Stromal cell of bone marrow (primary cell): ENCODE measurements at regions not wholly inside any gene's neighbourhood (a gene's known extent, or its start where the extent isn't known, plus 50 kb on each side); places are given as distances from the start of the nearest gene placed in this dataset.

Experiments used
- DNase-seq: peaks from one replicate; pipeline ENCODE4 v3.0.0-alpha.2; 2012; ENCODE audit warnings: low read depth

DNA sequence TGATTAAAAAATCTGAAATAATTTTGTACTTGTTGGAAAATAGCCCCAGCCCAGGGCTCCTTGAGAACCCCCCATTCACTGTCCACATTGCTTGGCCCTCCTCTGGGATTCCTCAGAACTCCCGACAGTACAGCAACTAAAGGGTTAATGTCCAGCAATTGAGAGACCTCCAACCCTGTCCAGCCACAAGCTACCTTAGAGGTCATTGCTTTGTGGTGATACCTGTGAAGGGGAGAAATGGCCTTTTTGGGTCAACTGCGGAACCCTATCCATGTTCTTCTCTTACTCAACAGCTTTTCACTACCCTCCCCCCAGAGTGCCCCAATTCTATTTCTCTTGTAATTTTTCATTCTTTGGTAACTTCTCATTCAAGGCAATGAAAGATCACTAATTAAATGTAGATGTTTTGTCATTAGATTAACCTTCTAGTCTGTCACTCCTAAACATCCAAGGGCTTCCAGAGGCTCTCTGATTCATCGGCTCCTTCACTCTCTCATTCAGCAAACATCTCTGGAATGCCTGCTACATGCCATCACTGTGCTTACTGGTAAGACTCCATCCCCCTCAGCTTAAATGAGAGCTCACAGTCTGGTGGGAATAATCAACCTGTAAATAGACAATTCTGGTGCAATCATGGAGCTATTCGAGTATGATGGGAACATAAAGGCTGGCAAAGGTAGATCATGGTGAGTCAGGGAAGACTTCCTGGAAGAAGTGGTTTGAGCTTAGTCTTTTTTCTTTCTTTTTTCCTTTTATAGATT is 241.4 kb upstream of the PGRMC2 start:
- DNase-seq: peak; percentile 83

DNA sequence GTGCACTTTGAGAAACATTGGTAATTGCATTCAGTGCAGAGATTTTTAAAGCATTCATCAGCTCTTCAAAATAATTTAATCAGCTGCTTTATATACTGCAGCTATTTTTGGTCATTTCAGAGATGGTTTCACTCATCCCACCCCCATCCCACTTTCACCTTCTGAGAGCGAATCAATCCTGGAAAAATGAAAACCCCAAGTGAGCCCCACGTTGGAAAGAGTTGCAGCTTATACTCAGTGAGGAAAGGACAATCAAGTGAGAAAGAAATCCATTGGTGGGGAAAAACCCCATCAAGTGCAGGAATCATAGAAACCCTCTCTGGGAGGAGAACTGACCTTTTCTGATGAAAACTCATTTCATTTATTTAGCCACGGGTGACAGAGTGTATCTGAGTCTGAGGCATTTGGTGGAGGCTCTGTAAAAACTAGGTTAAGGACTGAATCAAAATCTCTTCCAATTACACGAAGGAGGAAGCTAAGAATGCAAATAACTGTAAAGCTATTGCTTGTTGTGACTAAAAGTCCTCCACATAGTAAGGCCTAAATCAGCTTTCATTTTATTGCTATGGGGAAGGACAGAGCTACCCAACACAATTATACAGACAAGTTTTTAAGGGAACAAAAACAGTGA is 240.4 kb upstream of the PGRMC2 start:
- DNase-seq: no peak

DNA sequence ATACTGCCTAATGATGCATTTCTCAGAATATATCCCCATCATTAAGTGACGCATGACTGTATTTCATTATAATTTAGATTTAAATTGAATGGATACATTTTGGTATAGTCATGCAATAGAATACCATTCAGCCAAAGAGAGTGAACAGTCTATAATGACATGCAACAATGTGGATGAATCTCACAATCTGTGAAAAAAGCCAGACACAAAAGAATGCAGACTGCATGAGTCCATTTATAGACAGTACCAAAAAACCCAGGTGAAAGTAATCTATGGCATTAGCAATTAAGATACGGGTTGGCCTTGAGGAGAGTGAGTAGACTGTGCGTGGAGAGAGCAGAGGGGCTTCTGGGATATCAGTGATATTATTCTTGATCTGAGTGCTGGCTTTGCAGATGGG is 239.7 kb upstream of the PGRMC2 start:
- no peak for DNase-seq

DNA sequence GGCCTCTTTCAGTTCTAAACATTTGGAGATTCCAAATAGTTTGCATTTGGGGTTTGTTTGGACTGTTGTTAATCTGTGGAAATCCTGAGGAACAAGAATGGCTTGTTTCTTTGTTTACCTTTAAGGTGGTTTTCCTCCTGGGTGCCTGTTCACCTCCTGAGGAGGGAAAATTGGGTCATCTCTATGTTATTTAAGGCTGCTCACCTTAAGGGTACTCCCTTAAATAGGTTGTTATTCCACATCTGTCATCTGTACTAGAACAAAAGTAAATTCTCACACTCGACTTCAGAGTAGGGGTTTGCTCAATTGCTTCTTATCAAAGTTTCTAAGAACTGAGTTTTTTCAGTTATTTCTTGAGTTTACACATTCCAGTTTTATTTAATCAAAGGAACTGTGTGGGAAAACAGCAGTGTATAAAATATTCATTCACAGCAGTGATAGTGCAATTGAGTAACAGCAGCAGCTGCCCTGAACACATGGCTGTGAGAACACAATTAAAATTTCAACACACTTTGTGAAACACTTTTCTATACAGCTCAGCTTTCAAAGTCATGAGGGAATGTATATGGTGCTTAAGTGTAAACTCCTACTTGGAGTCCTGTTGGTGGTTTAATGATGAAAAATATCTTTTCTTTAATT is 238.5 kb upstream of the PGRMC2 start:
- DNase-seq: no peak

DNA sequence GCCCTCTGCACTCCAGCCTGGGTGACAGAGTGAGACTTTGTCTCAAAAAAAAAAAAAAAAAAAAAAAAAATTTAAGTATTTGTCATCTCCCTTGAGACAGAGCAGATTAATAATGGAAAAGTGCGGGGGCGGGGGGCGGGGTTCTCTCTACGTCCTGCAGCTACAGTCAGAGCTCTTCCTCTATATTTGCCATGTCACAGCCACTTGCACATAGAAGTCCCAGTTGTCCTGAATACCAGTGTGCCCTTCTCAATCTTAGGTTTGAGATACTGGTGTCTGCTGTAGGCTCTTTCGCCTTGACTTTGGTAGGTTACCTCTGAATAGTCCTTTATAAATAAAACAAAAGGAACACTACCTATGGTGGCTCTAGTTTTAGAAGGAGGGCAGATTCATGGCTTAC is 237.8 kb upstream of the PGRMC2 start:
- DNase-seq: no peak

DNA sequence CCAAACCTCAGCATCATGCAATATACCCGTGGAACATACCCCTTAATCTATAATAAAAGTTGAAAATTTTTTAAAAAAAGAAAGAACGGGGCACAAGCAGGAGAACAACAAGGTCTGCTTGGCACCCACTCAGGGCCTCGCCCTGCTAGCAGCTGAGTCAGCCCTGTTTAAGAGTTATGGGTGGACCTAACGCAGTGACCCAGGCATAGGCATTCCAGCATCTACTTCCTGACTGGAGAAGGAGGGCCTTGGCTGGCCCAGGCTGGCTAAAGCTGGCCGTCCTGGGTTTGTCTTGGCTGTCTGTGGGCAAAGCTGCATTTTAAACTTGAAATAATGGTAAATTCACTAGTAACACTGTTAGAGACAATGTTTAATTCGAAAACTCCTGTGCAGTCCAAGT is 236.7 kb upstream of the PGRMC2 start:
- peak; percentile 76 for DNase-seq

DNA sequence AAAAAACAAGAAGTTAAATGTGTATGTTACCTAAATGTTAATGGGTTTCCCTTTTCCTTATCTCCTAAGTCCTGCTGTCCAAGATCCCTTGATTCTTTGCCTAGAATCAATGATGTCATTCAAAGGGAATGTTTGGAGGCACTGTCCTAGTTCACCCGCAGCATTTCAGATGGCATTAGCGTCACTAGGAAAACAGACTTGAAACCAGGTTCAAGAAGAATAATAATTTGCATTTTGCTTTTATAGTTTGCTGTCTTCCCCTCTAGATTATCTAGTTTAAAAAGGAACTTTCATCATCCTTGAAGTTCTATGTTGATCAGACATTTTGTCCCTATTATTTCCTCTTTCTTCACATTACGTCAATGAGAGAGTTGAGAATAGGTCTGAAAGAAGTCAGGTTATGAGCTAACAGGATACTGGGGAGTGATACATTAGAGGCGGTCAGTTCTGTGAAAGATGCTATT is 234.1 kb upstream of the PGRMC2 start:
- DNase-seq: no peak

DNA sequence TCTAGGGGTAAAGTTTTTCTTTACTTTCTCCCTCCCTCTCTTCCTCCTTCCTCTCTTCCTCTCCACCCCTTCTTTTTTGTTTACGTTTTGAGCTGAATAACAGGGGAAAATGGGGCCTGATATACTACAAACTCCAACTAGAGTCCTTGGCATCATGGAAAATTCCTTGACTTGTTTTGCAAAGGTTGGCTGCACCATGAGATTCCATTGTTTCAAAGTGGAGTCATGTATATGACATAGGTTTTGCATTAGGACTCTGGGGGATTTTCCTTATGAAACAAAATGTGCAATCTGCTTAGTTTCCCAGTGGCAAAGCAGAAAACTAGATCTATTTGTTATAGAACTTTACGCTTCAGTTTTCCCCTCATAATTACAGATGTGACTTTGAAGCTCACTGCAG is 233.5 kb upstream of the PGRMC2 start:
- no peak for DNase-seq

DNA sequence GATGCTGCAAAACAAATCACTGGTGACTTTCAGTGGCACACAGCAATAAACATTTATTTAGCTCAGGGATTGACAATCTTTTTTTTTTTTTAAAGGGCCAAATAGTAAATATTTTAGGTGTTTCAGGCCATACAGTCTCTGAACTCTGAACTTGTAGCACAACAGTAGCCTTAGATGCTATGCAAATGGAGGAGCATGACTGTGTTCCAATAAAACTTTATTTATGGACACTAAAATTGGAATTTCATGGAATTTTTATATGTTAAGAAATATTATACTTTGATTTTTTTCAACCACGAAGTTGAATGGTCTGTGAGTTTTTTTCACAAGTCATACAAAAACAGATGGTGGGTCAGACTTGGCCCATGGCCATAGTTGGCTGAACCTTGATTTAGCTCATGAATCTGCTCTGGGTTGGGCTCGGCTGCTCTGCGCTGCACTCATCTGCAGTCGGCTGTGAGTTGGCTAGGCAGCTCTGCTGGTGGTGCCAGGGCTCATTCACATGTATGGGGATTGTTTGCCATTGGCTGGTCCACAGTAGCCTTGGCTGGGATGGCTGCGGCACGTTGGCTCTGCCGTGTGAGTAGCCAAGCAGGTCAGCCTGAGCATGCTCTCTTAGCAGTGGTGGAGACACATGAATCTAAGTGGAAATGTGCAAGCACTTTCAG is 231.7 kb upstream of the PGRMC2 start:
- no peak for DNase-seq

DNA sequence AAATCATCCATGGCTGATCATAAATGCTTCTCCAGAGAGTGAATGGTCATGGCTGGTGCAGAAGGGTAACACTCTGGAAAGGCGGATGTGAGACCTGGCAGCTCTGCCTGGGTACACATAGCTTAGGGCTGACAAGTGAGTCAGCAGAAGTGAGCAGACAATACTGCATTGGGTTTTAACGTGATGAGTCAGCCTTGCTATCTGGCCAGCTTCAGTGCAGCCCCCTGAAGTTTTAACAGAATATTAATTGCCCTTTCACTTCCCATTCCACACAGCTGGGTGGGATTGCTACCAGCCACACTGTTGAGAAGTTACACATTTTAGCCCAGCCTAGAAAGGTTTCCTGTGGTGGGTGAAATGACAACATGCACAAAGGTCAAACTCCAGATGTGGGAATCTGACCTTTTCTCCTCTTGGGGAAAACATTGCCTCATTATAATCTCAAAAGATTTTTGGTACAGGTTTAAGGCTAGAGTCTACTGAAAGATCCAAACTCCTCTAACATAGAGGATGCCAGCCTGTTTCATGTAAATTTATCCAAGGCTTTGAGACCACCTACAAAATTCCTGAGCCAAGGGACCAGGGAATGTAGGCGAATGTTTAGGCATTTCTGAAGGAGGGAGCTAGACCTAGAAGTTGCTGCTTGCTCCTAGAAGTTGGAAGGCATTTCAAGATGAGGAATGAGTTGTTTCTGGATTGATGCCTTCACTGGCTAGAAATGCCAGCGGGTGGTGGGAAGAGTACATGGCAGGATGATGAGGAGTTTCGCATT is 230.3 kb upstream of the PGRMC2 start:
- DNase-seq: peak; percentile 86

DNA sequence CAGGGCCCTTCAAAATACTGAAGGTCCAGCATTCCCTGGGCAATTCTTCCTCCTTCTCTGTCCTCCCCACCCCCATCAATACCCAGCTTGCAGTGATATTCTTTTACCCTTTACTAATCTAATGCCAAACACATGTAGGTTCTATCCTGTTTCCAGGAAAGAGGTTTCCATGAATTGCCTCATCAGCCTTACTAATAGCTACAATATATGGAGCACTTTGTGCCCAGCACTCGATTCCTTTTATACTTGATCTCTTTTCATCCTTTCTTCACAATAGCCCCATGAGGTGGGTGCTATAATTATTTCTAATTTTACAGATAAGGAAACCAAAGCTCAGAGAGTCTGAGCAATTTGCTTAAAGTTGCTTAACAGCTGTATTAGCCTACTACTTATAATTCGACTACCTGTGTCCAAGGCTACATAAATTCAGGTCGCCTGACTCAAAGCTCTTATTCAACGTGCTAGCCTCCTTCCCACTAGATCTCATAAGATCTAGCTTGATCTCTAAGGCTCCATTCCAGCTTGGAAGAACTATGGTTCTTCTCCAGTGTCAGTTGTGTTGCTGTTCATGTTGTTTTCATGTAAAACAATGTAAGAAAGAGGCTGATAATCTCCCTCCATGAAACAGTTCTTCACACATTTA is 229.6 kb upstream of the PGRMC2 start:
- DNase-seq: no peak

DNA sequence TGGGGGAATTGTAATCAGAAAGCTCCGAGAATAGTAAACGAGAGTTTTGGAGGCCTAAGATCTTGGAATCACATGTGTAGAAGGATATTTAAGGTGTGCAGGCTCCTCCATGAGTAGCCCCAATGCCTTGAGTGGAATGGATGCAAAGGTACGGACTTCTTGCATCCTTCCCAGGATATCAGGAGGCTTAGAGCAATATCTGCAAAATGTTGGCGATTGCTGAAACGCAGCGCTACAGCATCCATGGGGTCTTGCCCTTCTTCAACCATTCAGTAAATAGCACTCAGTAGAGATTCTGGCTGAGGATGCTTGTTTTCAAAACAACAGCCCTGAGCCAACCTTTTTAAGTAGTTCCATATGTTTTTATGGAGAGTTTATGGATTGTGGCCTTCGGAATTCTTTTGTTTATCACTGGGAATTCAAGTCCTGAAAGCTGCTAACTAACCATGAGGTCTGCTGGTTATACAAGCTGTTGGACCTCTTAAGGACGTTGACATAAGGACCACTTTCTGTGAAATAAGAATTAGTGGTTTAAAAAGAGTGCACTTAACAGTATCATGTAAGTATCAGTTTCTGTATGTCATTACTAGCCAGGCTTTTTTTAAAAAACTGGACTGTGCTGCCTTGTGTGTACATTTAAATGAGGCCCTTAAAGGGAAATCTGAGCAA is 228.8 kb upstream of the PGRMC2 start:
- DNase-seq: no peak

DNA sequence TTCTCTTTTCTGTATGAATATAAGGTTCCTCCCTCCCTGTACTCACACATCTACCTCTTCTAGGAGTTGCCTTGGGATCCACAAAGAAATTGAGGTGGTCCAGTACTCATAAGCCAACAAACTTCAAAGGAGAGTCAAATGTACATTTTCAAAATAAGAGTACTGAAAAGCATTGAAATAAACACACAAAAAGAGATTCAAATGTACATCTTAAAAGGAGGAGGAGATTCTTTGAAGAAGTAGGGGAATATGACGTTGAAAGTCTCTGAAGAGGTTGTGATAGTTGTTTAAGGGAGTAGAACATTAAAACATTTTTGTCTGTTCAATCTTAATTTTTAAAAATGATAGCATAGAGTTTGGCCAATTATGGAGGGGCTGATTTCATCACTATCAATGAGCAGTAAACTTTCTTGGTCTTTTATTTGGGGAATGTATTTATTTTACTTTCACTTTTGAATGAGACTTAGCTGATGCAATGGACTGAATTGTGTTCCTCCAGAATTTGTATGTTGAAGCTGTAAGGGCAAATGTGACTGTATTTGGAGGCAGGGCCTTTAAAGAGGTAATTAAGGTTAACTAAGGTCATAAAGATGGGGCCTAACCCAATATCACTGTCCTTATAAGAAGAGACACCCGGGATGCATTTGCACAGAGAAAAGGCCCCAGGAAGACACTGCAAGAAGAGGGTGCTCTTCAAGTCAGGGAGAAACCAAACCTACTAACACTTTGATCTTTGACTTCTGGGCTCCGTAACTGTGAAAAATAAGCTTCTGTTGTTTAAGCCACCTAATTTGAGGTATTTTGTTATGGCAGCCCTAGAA is 226.3 kb upstream of the PGRMC2 start:
- no peak for DNase-seq

DNA sequence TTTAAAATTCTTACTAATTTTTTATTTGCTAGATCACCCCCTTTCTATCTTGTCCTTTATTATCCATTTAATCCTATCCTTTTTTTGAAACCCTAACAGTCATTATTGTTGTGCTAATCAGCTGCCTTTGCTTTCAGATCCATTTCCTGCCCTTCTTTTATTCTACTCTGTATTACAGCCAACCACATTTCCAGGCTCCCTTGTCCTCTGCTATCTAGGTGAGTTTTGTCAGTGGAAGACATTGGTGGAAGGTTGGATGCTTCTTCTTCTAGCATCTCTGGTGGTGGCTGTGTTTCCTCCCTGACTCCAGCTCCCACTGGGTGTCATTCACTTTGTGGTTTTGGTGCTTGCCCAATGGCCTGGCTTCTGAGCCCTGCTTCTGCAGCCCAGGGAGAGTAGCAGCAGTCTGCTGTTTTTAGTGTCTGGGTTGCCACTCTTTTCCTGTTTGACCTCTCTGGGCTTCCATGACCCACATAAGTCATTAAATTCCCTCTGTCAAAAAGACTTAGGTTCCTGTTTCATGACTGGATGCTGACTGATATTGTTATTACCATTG is 225.2 kb upstream of the PGRMC2 start:
- no peak for DNase-seq

DNA sequence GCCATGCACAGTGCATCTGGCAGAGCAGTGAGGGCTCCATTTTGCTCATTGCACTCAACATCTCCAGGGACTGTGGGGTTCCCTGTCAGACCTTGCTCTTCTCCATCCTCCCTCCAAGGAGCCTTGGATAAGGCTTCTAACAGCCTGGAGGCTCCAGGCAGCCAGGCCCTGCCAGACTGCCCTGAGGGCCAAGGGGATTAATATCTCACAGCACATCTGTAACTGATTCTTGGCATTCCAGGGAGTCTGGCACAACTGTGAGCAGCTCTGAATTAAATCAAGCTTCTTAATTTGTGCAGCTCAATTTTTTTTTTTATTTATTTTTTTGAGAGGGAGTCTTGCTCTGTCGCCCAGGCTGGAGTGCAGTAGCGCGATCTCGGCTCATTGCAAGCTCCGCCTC is 224.5 kb upstream of the PGRMC2 start:
- no peak for DNase-seq

DNA sequence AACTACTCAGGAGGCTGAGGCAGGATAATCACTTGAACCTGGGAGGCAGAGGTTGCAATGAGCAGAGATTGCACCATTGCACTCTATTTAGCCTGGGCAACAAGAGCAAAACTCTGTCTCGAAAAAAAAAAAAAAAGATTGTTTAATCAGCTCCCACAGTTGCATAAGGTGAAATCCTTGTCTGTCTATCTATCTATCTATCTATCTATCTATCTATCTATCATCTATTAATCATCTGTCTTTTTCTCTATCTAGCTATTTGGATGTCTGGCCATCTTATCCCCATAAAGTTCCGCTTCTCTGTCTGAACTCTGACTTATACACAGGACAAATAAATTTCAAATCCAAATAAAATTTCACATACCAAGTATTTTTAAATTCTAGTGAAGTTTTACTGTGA is 223.2 kb upstream of the PGRMC2 start:
- DNase-seq: no peak

DNA sequence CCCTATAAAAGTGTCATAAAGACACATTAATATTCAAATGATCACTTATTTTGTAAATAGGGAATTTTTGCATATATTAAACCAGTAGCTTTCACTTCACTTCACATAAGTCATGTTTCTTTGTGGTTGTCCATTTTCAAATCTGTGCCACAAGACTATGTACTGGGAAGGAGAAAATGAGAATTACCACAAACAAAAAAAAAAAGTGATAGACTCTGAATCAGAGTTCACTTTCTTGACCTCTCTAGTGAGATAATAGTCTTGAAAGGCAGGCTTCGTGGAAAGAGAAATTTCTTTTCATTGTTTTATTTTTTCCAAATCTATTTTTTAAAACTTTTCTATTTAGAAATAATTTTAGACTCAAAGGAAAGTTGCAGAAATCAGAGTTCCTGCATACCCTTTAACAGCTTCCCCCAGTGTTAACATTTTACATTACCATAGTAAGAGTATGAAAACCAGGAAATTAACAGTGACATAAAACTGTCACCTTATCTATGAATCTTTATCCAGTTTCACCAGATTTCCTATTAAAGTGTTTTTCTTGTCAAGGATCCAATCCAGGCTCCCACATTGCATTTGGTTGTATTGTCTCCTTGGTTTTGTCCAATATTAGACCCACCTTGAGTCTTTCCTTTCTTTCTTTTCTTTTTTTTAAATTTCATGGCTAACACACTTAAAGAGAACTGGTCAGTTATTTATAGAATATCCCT is 215.4 kb upstream of the PGRMC2 start:
- no peak for DNase-seq

DNA sequence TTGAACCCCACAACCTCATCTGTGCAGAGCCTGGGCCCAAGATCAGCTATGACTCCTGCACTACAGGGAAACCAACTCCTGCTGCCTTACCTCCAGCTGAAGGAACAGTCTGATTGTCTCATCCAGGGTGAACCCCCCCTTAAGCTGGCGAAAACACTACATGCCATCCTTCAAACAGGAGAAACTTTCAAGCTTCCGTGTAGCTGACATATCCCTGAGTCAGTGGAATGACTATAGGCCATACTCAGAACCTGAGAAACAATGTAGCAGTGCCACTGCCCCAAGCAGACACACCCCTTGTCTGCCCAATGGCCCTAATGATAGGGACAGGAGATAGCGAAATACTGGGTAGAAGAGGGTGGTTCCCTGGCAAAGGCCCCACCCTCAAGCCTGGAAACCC is 213.6 kb upstream of the PGRMC2 start:
- no peak for DNase-seq

DNA sequence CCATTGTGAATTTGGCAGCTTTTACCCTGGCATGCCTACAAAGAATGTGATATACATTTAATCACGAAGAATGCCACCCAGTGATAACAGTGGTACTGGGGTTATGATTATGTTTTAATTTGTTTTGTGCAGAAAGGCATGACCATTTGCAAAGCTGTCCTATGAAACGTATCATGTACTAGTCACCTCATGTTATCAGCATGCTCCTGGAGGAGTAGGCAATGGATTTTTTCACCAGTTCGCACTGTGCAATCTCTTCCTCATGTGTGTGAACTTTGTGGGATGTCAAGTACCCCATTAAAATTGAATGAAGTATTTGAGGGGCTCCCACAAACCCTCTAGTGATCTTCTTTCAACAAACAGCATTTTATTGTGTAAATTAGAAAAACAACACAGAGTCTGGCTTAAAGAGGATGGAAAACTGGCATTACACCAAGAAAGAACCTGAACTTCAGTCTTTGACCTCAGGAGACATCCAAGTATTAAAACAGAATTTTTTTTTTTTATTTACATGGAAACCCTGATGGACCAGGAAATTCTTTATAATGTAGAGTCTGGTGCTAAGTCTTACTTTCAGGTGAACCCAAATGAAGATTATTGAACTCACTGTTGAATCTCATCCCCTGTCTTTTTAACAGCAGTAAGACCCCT is 200.6 kb upstream of the PGRMC2 start:
- DNase-seq: no peak
